Heart right ventricle (tissue), 16 donors: ENCODE measurements at regions not wholly inside any gene's neighbourhood (a gene's known extent, or its start where the extent isn't known, plus 50 kb on each side); places are given as distances from the start of the nearest gene placed in this dataset.

ENCODE experiments used
- ATAC-seq, 8 donors: fragments of 200-7000 bp; cut with Tn5 transposase; one replicate each; pipeline ENCODE4 v1.9.1; 2020; ENCODE audit warnings: mild to moderate bottlenecking in 8 of 8, moderate library complexity in 8 of 8, moderate number of reproducible peaks in 1 of 8
- DNase-seq, 2 donors: peaks; one replicate each; pipeline ENCODE4 v3.0.0-alpha.2; 2020
- H3K27ac ChIP-seq, 10 donors: fragments of 200-600 bp; sonication (generic) in 2 of 10; one replicate each; pipeline versions ENCODE4 v1.5.0 to v1.8.0; 2020 to 2022; ENCODE audit warnings: mild to moderate bottlenecking in 3 of 10
- H3K27me3 ChIP-seq, 7 donors: fragments of 200-600 bp; one replicate each; pipeline ENCODE4 v1.8.0; 2021 to 2022; ENCODE audit warnings: mild to moderate bottlenecking in 2 of 7
- H3K36me3 ChIP-seq, 9 donors: fragments of 200-600 bp; sonication (generic) in 1 of 9; one replicate each; pipeline versions ENCODE4 v1.5.0 to v1.8.0; 2020 to 2022; ENCODE audit warnings: mild to moderate bottlenecking in 2 of 9
- H3K4me1 ChIP-seq, 9 donors: fragments of 200-600 bp; sonication (generic) in 1 of 9; one replicate each; pipeline versions ENCODE4 v1.5.0 to v1.8.0; 2020 to 2022; ENCODE audit warnings: mild to moderate bottlenecking in 4 of 9
- H3K4me3 ChIP-seq, 10 donors: fragments of 200-600 bp; sonication (generic) in 2 of 10; one replicate each; pipeline versions ENCODE4 v1.5.0 to v1.8.0; 2020 to 2022; ENCODE audit warnings: mild to moderate bottlenecking in 7 of 10, moderate library complexity in 2 of 10
- H3K9me3 ChIP-seq, 11 donors: fragments of 200-600 bp in 10 of 11; sonication (generic) in 2 of 11; one replicate each; pipeline versions ENCODE4 v1.5.0 to v1.8.0; 2013 to 2022; ENCODE audit warnings: mild to moderate bottlenecking in 2 of 11, control low read depth in 1 of 11, moderate library complexity in 1 of 11
- CTCF ChIP-seq, 9 donors: fragments of 200-600 bp; sonication (generic) in 2 of 9; IDR thresholded peaks; one replicate each; pipeline versions ENCODE4 v1.5.0 to v1.8.0; 2021 to 2022; ENCODE audit warnings: antibody characterized with exemption in 9 of 9, mild to moderate bottlenecking in 5 of 9, moderate library complexity in 1 of 9
- whole genome bisulfite sequencing, 2 donors: extraction: QIAGEN DNeasy Blood & Tissue Kit; methylation state at CpG; one replicate each; pipeline ENCODE4 v1.1.7; 2013; ENCODE audit warnings: inconsistent platforms in 1 of 2; 5-methylcytosine and 5-hydroxymethylcytosine counted together
- intact Hi-C, 10 donors: fragments of 100-400 bp; cut with DNase I; formaldehyde crosslinking; loops; one replicate each; pipeline versions ENCODE4 v1.11.1 to v1.14.2; 2022
- donor health status: Arrhythmogenic right ventricular cardiomyopathy.
- donor health status: ischemic (EF 13 %, LVEDD 7.1; RV severe dilation, severe dysfunction).
- donor health status: healthy with polysubstance abuse.
- donor health status: DM: no; HTN: yes; CAD: no.
- donor health status: DM: no; HTN: no; CAD: no.
- donor health status: ischemic (EF 25% LVEDD 6.9; RV normal size, moderate dysfunction).
- donor health status: ischemic (EF 25% LVEDD 5.7; RV mildly dilated, moderate dysfunction).
- donor health status: healthy.
- donor health status: DM: yes; HTN: yes; CAD: no.
- donor health status: Ischemic cardiomyopathy.
- donor health status: ischemic (EF 35%, LVEDD 5.7; RV mildly dilated, moderate dysfunction).
- donor health status: nonischemic (EF 11% LVEDD 7.7; RV severe dilation, severe dysfunction).
- donor health status: DM: yes; HTN: yes; CAD: no.
- donor health status: PGD.
- donor health status: ischemic (EF 29% LVEDD 5.4; RV normal size, mild dysfunction).
- donor health status: nonischemic (EF 23%, LVEDD 6.1; RV moderate dilation, normal function).

- DNase-seq (no peak), ATAC-seq (no peak)
- TF ChIP-seq CTCF (IDR thresholded peaks at IDR 0.05): no peak
- Histone ChIP-seq H3K36me3 (no peaks in the 10 kb centered on the region), H3K4me1 (peaks cover 0 to 6% (median 0%) of the 10 kb centered on the region in 9 donors), H3K4me3 (no peak overlapping the region), H3K27ac (no peak overlapping the region), H3K9me3 (peaks cover 0 to 18% (median under 1%) of the 10 kb centered on the region in 11 donors), H3K27me3 (no peaks in the 10 kb centered on the region)
- 91 to 94% methylated on average over 4 of the region's 4 CpGs for WGBS, 2 donors
- intact Hi-C loops: no loop called here
Observed at GRCh38 chr15:31586841-31587240, 260.2 kb downstream of the KLF13 start.

GRCh38 chr15:31587583-31587982 lies 260.9 kb downstream of the KLF13 start:
- no peak for ATAC-seq
- WGBS, 2 donors: 88 to 89% methylated on average over 4 of the region's 4 CpGs
- no peaks in the 10 kb centered on the region for H3K36me3 ChIP-seq
- intact Hi-C loops: no loop called here
- H3K27ac ChIP-seq: no peak overlapping the region
- no peaks in the 10 kb centered on the region for H3K27me3 ChIP-seq
- TF ChIP-seq CTCF (IDR thresholded peaks at IDR 0.05): no peak
- H3K4me1 ChIP-seq: peaks cover 0 to 6% (median 0%) of the 10 kb centered on the region in 9 donors
- H3K4me3 ChIP-seq: no peak overlapping the region
- H3K9me3 ChIP-seq: peaks cover 0 to 10% (median 0%) of the 10 kb centered on the region in 11 donors
- no peak for DNase-seq

GRCh38 chr15:31590609-31591008 lies 264.0 kb downstream of the KLF13 start:
- intact Hi-C loops: no loop called here
- TF ChIP-seq CTCF (IDR thresholded peaks at IDR 0.05): no peak
- ATAC-seq (no peak), DNase-seq (no peak)
- Histone ChIP-seq H3K9me3 (peaks cover 0 to 3% (median 0%) of the 10 kb centered on the region in 11 donors), H3K27ac (no peak overlapping the region), H3K36me3 (no peaks in the 10 kb centered on the region), H3K4me3 (no peak overlapping the region), H3K4me1 (no peaks in the 10 kb centered on the region), H3K27me3 (no peaks in the 10 kb centered on the region)
- 51 to 56% methylated on average over 4 of the region's 4 CpGs for WGBS, 2 donors

- Histone ChIP-seq H3K27me3 (no peaks in the 10 kb centered on the region), H3K36me3 (no peaks in the 10 kb centered on the region), H3K27ac (no peak overlapping the region), H3K9me3 (peaks cover 0 to 3% (median 0%) of the 10 kb centered on the region in 11 donors), H3K4me1 (no peaks in the 10 kb centered on the region), H3K4me3 (no peak overlapping the region)
- intact Hi-C loops: no loop called here
- ATAC-seq: no peak
- DNase-seq: no peak
- no peak for TF ChIP-seq CTCF (IDR thresholded peaks at IDR 0.05)
Observed at GRCh38 chr15:31591908-31592307, 265.3 kb downstream of the KLF13 start.
